ENCODE measurements at regions not wholly inside any gene's neighbourhood (a gene's known extent, or its start where the extent isn't known, plus 50 kb on each side); places are given as distances from the start of the nearest gene placed in this dataset.

DNA sequence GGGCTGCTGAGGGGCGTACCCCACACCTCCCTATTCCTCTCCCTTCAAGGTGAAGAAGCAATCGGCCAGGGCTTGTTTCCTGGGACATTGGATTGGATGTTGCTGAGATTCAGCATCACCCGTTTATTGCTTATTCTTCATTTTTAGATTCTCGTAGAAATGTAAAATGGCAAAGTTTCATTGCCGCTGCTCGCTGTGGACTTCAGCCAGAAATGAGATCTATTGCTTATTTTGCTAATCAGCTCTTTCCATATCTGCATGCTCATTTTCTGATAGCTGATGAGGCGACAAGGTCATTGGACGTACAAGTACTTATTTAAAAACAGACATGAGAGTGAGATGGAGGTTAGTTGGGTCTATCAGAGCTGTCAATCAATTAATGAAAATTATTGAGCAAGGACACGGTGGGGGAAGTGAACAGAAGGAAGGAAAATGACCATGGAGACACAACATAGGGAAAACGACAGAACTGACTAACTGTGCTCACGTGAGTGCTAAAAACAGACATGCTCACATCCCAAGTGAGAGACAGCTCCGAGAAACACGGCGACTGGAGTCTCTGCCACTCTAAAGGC lies 471.2 kb downstream of the NR2F2 start:
- no peak overlapping the region for H3K4me3 ChIP-seq (replicated peaks in 1 of 2; ENCODE audit: low read depth in 2 of 2, low read length in 2 of 2)
- DNase-seq (ENCODE audit: low read depth in 2 of 2), result no peak
- TF ChIP-seq, protein P1, sequence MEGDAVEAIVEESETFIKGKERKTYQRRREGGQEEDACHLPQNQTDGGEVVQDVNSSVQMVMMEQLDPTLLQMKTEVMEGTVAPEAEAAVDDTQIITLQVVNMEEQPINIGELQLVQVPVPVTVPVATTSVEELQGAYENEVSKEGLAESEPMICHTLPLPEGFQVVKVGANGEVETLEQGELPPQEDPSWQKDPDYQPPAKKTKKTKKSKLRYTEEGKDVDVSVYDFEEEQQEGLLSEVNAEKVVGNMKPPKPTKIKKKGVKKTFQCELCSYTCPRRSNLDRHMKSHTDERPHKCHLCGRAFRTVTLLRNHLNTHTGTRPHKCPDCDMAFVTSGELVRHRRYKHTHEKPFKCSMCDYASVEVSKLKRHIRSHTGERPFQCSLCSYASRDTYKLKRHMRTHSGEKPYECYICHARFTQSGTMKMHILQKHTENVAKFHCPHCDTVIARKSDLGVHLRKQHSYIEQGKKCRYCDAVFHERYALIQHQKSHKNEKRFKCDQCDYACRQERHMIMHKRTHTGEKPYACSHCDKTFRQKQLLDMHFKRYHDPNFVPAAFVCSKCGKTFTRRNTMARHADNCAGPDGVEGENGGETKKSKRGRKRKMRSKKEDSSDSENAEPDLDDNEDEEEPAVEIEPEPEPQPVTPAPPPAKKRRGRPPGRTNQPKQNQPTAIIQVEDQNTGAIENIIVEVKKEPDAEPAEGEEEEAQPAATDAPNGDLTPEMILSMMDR (IDR thresholded peaks at IDR 0.05; ENCODE audit: low read depth, low read length), result no peak

- no peak for DNase-seq (ENCODE audit: low read depth in 2 of 2)
- TF ChIP-seq, protein P1 (IDR thresholded peaks at IDR 0.05; ENCODE audit: low read depth, low read length), result no peak
Measured at GRCh38 chr15:96802611-96803255, 472.2 kb downstream of the NR2F2 start.

GRCh38 chr15:96804754-96805153 lies 474.3 kb downstream of the NR2F2 start:
- no peak for DNase-seq (ENCODE audit: low read depth in 2 of 2)
- H3K4me3 ChIP-seq (replicated peaks in 1 of 2; ENCODE audit: low read depth in 2 of 2, low read length in 2 of 2), result no peak overlapping the region
- TF ChIP-seq, protein P1 (IDR thresholded peaks at IDR 0.05; ENCODE audit: low read depth, low read length), result no peak

More at GRCh38 chr15:96802611-96803255, 472.2 kb downstream of the NR2F2 start:
- H3K4me3 ChIP-seq (replicated peaks in 1 of 2; ENCODE audit: low read depth in 2 of 2, low read length in 2 of 2), result no peak overlapping the region

GRCh38 chr15:96807361-96807760 lies 476.9 kb downstream of the NR2F2 start:
- TF ChIP-seq, protein P1 (IDR thresholded peaks at IDR 0.05; ENCODE audit: low read depth, low read length), result no peak
- no peak for DNase-seq (ENCODE audit: low read depth in 2 of 2)
- H3K4me3 ChIP-seq (replicated peaks in 1 of 2; ENCODE audit: low read depth in 2 of 2, low read length in 2 of 2), result no peak overlapping the region

GRCh38 chr15:96817900-96818299 lies 487.4 kb downstream of the NR2F2 start:
- no peak for DNase-seq (ENCODE audit: low read depth in 2 of 2)
- TF ChIP-seq, protein P1 (IDR thresholded peaks at IDR 0.05; ENCODE audit: low read depth, low read length), result no peak
- no peak overlapping the region for H3K4me3 ChIP-seq (replicated peaks in 1 of 2; ENCODE audit: low read depth in 2 of 2, low read length in 2 of 2)

DNA sequence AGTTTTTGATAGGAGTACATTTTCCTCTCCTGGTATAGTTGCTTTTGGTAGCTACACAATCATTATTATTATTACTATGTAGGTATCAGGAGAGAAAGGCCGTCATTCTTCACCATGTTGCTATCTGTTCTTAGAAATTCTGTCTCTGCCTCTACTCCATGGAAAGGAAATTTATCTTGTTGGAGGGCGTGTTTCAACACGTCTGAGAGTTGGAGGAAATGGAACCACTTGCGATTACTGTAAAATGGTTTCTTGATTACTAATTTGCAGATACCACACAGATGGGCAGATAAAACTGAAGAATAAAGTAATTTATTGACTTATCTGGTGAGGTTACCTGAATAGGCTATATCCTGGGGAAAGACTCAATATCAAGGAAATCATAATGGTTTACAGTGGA lies 488.4 kb downstream of the NR2F2 start:
- no peak overlapping the region for H3K4me3 ChIP-seq (replicated peaks in 1 of 2; ENCODE audit: low read depth in 2 of 2, low read length in 2 of 2)
- no peak for DNase-seq (ENCODE audit: low read depth in 2 of 2)
- TF ChIP-seq, protein P1 (IDR thresholded peaks at IDR 0.05; ENCODE audit: low read depth, low read length), result no peak

Data from cardiac fibroblast (primary cell).